ENCODE measurements at regions not wholly inside any gene's neighbourhood (a gene's known extent, or its start where the extent isn't known, plus 50 kb on each side); places are given as distances from the start of the nearest gene placed in this dataset.

- TF ChIP-seq CTCF (IDR thresholded peaks at IDR 0.05) (no peak), POLR2A (IDR thresholded peaks at IDR 0.05) (no peak)
These were observed 127.1 kb upstream of the IPO9 start for GRCh38 chr1:201701831-201702230.
